ENCODE measurements at regions not wholly inside any gene's neighbourhood (a gene's known extent, or its start where the extent isn't known, plus 50 kb on each side); places are given as distances from the start of the nearest gene placed in this dataset.

DNA sequence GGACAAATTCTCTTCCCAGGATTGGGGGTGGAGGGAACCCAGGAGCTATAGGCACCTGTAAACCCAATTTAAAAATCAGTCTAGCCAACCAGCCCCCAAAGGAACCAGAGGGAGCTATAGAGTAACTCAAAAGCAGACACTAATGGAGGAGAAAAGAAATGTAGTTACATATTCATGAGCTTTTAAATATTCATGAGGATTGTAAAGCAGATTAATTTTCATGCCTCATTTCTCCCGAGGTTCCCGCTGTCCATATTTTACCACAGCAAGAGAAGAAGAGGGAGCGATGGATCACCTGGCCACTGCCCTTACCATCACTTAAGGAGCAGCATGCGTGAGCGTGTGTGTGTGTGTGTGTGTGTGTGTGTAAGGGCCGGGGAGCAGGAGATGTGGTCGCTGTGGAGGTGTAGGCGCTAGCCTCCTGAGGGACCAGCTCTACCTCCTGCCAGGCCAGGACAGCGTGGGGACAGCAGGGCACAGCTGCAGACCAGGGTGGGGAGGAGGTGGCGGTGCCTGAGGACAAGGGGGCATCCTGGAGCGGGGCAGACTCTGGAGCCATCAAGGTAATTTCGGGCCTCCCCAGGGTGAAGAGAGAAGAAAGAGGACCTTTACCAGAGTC, 100.7 kb upstream of the THY1 start:
- POLR2A ChIA-PET: interaction anchor here (0.7 kb wide), 1 partner anchor 26 kb away, joined by 3 read pairs; no protein-coding TSS in a partner anchor
- Mint-ChIP-seq H3K27me3 (peaks cover 8% of the 10 kb centered on the region), H3K36me3 (ENCODE audit: low read depth) (no peaks in the 10 kb centered on the region), H3K27ac (no peak overlapping the region), H3K4me1 (no peaks in the 10 kb centered on the region), H3K4me3 (no peak overlapping the region), H3K9me3 (no peaks in the 10 kb centered on the region)
- CTCF ChIA-PET: no interaction called here
- no peak for DNase-seq

DNA sequence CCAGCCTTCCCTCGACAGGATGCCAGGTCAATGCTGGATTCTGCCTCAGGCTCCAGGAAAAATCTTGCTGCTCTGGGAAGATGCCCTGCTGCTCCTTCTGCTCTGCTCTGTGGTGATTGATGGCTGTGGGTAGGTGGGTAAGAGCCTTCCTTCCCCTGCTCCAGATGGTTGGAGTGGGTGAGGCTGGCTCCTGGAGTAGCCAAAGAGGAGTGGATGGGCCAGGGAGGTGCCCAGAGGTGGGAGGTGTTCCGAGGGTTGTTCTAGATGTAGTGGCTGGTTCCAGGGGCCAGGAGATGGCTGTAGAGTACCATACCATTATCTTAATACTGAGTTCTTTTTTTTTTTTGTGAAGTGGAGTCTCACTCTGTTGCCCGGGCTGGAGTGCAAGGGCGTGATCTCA, 99.6 kb upstream of the THY1 start:
- no peaks in the 10 kb centered on the region for H3K9me3 Mint-ChIP-seq
- no peaks in the 10 kb centered on the region for H3K4me1 Mint-ChIP-seq
- H3K27ac Mint-ChIP-seq: no peak overlapping the region
- H3K36me3 Mint-ChIP-seq (ENCODE audit: low read depth): no peaks in the 10 kb centered on the region
- no peak for DNase-seq
- CTCF ChIA-PET: no interaction called here
- no peak overlapping the region for H3K4me3 Mint-ChIP-seq
- peaks cover 8% of the 10 kb centered on the region for H3K27me3 Mint-ChIP-seq
- POLR2A ChIA-PET: no interaction called here

GRCh38 chr11:119521551-119521950, 98.6 kb upstream of the THY1 start:
- no peak for DNase-seq
- ChIA-PET CTCF (no interaction called here), POLR2A (no interaction called here)
- no peaks in the 10 kb centered on the region for H3K4me1 Mint-ChIP-seq
- H3K4me3 Mint-ChIP-seq: no peak overlapping the region
- H3K9me3 Mint-ChIP-seq: no peaks in the 10 kb centered on the region
- H3K27ac Mint-ChIP-seq: no peak overlapping the region
- no peaks in the 10 kb centered on the region for H3K36me3 Mint-ChIP-seq (ENCODE audit: low read depth)
- H3K27me3 Mint-ChIP-seq: peaks cover 6% of the 10 kb centered on the region

DNA sequence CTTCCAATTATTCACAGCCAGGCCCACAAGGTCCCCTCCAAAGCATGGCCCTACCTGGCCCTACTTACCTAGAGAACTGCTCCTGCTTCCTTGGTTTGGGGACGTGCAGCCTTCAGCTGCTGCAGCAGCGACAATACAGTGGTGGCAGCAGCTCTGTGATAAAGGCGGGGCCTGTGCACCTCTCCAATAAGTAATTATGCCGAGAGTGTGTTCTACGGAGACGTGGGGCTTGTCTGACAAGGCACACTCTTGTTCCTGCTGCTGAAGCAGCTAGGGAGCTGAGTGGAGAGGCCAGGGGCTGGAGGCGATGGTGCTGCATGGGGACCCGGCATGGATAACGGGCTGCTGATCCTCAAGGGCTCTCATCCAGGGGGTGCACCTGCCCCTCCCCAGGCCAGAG, 98.0 kb upstream of the THY1 start:
- no peaks in the 10 kb centered on the region for H3K9me3 Mint-ChIP-seq
- CTCF ChIA-PET: no interaction called here
- H3K4me1 Mint-ChIP-seq: no peaks in the 10 kb centered on the region
- H3K27ac Mint-ChIP-seq: no peak overlapping the region
- no peak for DNase-seq
- POLR2A ChIA-PET: no interaction called here
- H3K27me3 Mint-ChIP-seq: peaks cover 10% of the 10 kb centered on the region
- no peaks in the 10 kb centered on the region for H3K36me3 Mint-ChIP-seq (ENCODE audit: low read depth)
- H3K4me3 Mint-ChIP-seq: no peak overlapping the region

GRCh38 chr11:119520400-119520799, 97.4 kb upstream of the THY1 start:
- Mint-ChIP-seq H3K36me3 (ENCODE audit: low read depth) (no peaks in the 10 kb centered on the region), H3K4me3 (no peak overlapping the region), H3K27me3 (peaks cover 10% of the 10 kb centered on the region), H3K27ac (no peak overlapping the region), H3K4me1 (no peaks in the 10 kb centered on the region), H3K9me3 (no peaks in the 10 kb centered on the region)
- ChIA-PET CTCF (no interaction called here), POLR2A (no interaction called here)
- no peak for DNase-seq

DNA sequence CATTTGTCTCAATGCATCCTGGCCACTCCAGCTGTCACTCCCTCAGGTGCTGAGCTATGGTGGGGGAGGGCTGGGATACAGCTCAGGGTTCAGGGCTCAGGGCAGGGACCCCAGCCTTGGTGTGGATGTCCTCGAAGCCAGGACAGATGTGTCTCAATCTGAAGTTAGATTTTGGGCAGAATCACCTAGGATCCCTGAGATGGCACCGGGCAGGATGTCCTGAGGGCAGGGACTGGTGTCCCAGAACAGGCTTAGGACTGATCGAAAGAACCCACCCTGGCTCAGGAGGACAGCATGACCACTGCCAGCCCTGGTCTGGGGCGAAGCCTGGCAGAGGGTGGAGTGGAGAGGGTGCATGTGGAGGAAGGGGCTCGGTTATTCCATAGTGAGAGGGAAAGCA, 96.8 kb upstream of the THY1 start:
- POLR2A ChIA-PET: no interaction called here
- Mint-ChIP-seq H3K27ac (no peak overlapping the region), H3K4me3 (no peak overlapping the region), H3K9me3 (no peaks in the 10 kb centered on the region), H3K27me3 (peaks cover 10% of the 10 kb centered on the region), H3K36me3 (ENCODE audit: low read depth) (no peaks in the 10 kb centered on the region), H3K4me1 (no peaks in the 10 kb centered on the region)
- CTCF ChIA-PET: no interaction called here
- DNase-seq: no peak

DNA sequence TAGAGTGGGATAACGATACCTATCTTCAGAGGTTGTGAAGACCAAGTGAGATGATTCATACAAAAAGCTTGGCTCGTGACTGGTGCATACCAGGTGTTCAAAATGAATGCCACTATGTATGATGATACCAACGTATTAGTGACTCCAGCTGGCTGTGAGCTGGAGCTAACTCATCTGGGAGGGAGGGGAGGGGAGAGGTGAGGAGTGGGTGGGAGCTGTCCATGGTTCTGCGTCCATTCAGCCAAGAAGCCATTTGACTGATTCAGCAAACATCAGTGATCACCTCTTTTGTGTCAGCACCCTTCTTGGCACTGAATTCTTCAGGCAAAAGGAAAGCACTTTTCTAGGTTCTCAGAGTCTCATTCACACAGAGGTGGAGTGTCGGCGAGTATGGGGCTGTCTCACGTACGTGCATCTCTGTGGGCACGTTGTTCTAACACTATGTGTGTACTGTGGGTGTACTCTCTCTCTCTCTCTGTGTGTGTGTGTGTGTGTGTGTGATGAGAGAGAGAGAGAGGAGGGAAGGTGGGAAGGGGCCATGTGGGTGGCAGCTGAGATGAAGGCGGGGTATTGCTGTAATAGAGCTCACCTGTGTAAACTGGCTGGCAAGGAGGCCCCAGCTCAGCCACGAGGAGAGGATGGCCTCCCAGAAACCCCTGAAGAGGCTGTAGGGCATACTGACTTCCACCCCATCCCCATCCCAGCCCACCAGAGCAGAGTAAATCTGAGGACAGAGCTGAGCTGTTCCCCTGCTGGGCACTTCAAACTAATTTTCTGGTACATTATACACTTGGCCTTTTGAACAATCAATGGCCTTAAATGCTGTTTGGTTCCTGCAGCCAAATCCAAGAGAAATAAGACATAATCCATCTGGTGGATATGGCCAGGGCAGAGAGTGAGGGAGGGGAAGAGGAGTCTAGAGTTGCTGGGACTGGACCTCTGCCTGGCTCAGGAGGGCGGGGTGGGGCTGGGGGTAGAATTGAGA, 96.1 kb upstream of the THY1 start:
- H3K4me1 Mint-ChIP-seq: no peaks in the 10 kb centered on the region
- no peak for DNase-seq
- no peaks in the 10 kb centered on the region for H3K9me3 Mint-ChIP-seq
- CTCF ChIA-PET: no interaction called here
- peaks cover 9% of the 10 kb centered on the region for H3K27me3 Mint-ChIP-seq
- no peak overlapping the region for H3K4me3 Mint-ChIP-seq
- no peaks in the 10 kb centered on the region for H3K36me3 Mint-ChIP-seq (ENCODE audit: low read depth)
- no peak overlapping the region for H3K27ac Mint-ChIP-seq
- POLR2A ChIA-PET: no interaction called here

GRCh38 chr11:119515771-119516400, 92.9 kb upstream of the THY1 start:
- no peaks in the 10 kb centered on the region for H3K36me3 Mint-ChIP-seq (ENCODE audit: low read depth)
- ChIA-PET POLR2A (no interaction called here), CTCF (interaction anchor here (0.9 kb wide), 1 partner anchor 18 kb away, joined by 4 read pairs; no protein-coding TSS in a partner anchor)
- H3K4me3 Mint-ChIP-seq: no peak overlapping the region
- H3K27ac Mint-ChIP-seq: no peak overlapping the region
- no peaks in the 10 kb centered on the region for H3K9me3 Mint-ChIP-seq
- H3K27me3 Mint-ChIP-seq: peaks cover 8% of the 10 kb centered on the region
- no peaks in the 10 kb centered on the region for H3K4me1 Mint-ChIP-seq
- no peak for DNase-seq

DNA sequence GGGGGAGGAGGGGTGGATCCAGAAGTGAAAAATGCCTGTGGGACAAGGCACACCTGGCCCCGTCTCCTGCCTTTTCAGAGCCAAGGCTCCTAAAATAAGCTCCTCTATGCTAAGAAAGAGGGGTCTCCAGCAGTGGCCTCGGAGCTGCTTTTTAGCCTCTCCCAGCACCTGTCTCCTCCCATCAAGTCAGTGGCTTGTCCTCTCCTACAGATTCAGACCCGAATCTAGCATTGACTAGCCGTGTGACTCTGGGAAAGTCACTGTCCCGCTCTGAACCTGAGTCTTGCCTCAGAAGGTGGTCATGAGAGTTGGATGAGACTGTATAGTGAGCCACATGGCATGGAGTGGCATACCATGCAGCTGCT, 90.8 kb upstream of the THY1 start:
- peaks cover 8% of the 10 kb centered on the region for H3K27me3 Mint-ChIP-seq
- H3K9me3 Mint-ChIP-seq: no peaks in the 10 kb centered on the region
- H3K4me3 Mint-ChIP-seq: no peak overlapping the region
- no peaks in the 10 kb centered on the region for H3K36me3 Mint-ChIP-seq (ENCODE audit: low read depth)
- peaks cover 13% of the 10 kb centered on the region for H3K4me1 Mint-ChIP-seq
- ChIA-PET POLR2A (no interaction called here), CTCF (interaction anchor here (1.2 kb wide), 1 partner anchor 215 kb away, joined by 3 read pairs; the partner anchor contains the start of gene NECTIN1)
- H3K27ac Mint-ChIP-seq: no peak overlapping the region
- no peak for DNase-seq

DNA sequence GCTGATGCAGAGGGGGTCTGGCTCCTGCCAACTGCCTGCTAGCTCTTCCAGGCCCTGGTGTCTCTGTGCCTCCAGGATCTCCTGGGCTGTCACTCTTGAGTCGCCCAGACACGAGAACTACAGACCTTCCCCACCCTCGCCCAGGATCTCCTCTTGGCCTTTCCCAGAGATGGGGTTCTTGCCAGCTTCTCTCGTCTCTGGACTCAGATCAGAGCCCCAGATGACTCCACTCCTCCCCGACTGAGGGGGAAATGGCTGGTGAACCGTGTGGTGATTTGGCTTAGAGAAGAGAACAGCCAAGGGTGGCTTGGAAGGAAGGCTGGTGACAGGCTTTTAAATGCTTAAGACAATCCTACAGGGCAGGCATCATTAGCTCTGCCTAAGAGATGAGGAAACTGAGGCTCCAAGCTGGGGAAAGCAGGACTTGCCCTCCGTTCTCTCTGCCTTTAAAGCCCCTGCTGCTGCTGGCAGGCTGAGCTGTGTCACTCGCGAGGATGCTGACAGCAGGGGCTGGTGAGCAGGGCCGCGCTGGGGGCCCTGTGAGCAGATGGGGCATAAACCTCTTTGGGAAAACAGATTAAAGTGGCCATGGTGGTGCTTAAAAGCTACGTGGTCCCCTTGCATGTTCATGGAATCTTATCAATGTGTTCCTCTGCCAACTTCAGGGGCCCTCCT, 90.3 kb upstream of the THY1 start:
- H3K27ac Mint-ChIP-seq: no peak overlapping the region
- POLR2A ChIA-PET: no interaction called here
- H3K4me1 Mint-ChIP-seq: peaks cover 13% of the 10 kb centered on the region
- no peak for DNase-seq
- peaks cover 8% of the 10 kb centered on the region for H3K27me3 Mint-ChIP-seq
- H3K36me3 Mint-ChIP-seq (ENCODE audit: low read depth): no peaks in the 10 kb centered on the region
- H3K4me3 Mint-ChIP-seq: no peak overlapping the region
- CTCF ChIA-PET: interaction anchor here (1.2 to 1.8 kb wide), 2 partner anchors 21 to 216 kb away, joined by 3 to 4 read pairs; partner anchors contain the start of gene NECTIN1
- H3K9me3 Mint-ChIP-seq: no peaks in the 10 kb centered on the region

DNA sequence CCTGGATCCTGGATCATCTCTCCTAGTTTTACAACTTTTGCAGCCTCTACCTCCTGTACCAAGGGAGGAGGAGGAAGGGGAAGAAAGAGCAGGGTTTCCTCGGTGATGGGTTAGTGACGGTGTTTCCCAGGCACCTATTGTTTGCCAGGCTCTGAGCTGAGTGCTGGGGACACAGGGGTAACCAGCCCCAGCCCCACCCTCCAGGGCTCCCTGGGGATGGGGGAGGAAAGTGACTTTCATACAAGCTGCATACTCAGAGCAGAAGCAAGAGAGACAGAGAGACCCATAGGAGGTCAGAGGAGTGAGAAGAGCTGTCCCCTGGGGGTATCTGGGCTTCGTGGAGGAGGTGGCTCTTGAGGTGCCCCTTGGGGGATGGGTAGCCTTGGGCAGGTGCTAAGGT, 89.4 kb upstream of the THY1 start:
- ChIA-PET POLR2A (no interaction called here), CTCF (interaction anchor here (1.8 kb wide), 1 partner anchor 22 kb away, joined by 4 read pairs; no protein-coding TSS in a partner anchor)
- Mint-ChIP-seq H3K36me3 (ENCODE audit: low read depth) (no peaks in the 10 kb centered on the region), H3K9me3 (no peaks in the 10 kb centered on the region), H3K27ac (no peak overlapping the region), H3K4me3 (no peak overlapping the region), H3K27me3 (peaks cover 8% of the 10 kb centered on the region), H3K4me1 (peaks cover 13% of the 10 kb centered on the region)
- no peak for DNase-seq

DNA sequence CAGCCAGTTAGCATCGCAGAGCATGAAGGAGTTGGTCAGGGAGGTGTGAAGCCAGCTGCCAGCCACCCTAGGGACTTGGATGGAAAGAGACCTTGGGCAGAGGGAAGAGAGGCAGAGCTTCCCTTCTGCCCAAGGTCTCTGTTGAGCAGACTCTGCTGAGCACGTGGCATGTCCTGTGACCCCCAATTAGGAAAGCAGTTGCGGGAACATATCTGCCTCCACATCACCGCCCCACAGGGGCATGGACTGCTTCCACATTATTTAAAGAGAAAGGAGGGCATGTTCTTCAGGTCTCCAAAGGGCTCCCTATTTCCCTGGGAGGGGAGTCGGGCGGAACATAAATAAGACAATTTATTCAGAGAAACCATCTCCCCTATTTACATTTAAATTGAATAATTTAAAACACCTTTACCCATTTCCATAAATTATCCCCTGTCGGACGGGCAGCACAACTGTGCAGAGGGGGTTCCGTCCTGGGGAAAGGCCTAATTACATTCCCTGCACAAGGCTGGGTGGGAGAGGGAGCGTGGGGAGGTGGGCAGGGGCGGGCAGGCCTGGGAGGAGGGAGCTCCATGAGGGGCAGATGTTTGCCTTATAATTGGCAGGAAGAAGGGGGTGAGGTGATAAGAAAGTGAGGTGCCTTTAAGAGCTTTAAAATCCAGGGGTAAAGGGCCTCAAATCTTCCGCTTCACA, 88.8 kb upstream of the THY1 start:
- ChIA-PET POLR2A (no interaction called here), CTCF (interaction anchor here (1.8 kb wide), 1 partner anchor 22 kb away, joined by 4 read pairs; no protein-coding TSS in a partner anchor)
- peaks cover 8% of the 10 kb centered on the region for H3K27me3 Mint-ChIP-seq
- no peaks in the 10 kb centered on the region for H3K9me3 Mint-ChIP-seq
- DNase-seq: no peak
- H3K27ac Mint-ChIP-seq: no peak overlapping the region
- H3K4me1 Mint-ChIP-seq: peaks cover 13% of the 10 kb centered on the region
- no peaks in the 10 kb centered on the region for H3K36me3 Mint-ChIP-seq (ENCODE audit: low read depth)
- H3K4me3 Mint-ChIP-seq: no peak overlapping the region

Data from activated CD4-positive, alpha-beta memory T cell treated with anti-CD3 and anti-CD28 coated beads, Interleukin-2, amount 10 ng/mL, durations not matched to agents 7 days and 5 days (primary cell).